DND-41 (cell line): ENCODE measurements at regions not wholly inside any gene's neighbourhood (a gene's known extent, or its start where the extent isn't known, plus 50 kb on each side); places are given as distances from the start of the nearest gene placed in this dataset.

Source experiments
- CTCF ChIP-seq: IDR thresholded peaks from 2 replicates; pipeline ENCODE4 v1.5.1; 2012; ENCODE audit warnings: borderline replicate concordance, low read length, moderate library complexity, mild to moderate bottlenecking; ENCODE audit not compliant: poor library complexity, severe bottlenecking; ENCODE audit errors: extremely low read depth
- EZH2 ChIP-seq: IDR thresholded peaks from 3 replicates; pipeline ENCODE4 v1.6.1; 2012; ENCODE audit warnings: borderline replicate concordance, low read depth, mild to moderate bottlenecking, moderate library complexity, low read length, inconsistent platforms; ENCODE audit not compliant: severe bottlenecking

- TF ChIP-seq CTCF (no peak), EZH2 (no peak)
Observed at GRCh38 chr2:149692961-149693396, 105.4 kb upstream of the MMADHC start.
